ENCODE measurements at regions not wholly inside any gene's neighbourhood (a gene's known extent, or its start where the extent isn't known, plus 50 kb on each side); places are given as distances from the start of the nearest gene placed in this dataset.

GRCh38 chr7:52273685-52274610, 761.5 kb upstream of the POM121L12 start:
- no peak for TF ChIP-seq CTCF (conservative IDR thresholded peaks at IDR 0.05)
- TF ChIP-seq EZH2 (IDR thresholded peaks at IDR 0.05; ENCODE audit: low read depth), result no peak
